ENCODE measurements at regions not wholly inside any gene's neighbourhood (a gene's known extent, or its start where the extent isn't known, plus 50 kb on each side); places are given as distances from the start of the nearest gene placed in this dataset.

- DNase-seq (ENCODE audit: low read depth, low spot score) = no peak
These were observed 116.2 kb upstream of the CNTLN start for GRCh38 chr9:17018540-17019196.

DNA sequence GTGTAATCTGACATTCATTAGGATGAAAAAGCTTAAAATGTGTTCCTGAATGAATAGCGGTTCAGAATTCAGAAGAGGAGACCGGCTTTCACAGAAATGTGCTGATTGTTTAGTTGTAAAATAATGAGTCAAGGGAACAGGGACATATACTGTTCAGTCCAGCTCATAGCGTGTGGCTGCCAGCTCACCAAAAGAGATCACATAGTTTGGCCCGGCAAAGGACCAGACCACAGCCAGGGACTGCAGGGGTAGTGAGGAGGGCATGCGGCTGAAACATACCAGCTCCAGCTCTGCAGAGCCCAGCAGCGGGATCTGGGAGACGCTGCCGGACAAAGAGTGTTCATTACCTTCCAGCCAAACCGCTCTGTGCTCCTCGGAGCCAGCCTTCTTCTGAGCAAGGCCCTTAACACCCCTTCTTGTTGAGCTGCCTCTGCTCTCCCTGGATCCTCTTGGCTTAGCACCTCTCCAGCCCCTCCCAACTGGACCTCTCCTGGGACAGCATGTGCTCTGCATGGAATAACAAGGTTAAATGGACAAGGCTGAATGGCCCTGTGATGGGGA lies 116.8 kb upstream of the CNTLN start:
- no peak for DNase-seq (ENCODE audit: low read depth, low spot score)

DNA sequence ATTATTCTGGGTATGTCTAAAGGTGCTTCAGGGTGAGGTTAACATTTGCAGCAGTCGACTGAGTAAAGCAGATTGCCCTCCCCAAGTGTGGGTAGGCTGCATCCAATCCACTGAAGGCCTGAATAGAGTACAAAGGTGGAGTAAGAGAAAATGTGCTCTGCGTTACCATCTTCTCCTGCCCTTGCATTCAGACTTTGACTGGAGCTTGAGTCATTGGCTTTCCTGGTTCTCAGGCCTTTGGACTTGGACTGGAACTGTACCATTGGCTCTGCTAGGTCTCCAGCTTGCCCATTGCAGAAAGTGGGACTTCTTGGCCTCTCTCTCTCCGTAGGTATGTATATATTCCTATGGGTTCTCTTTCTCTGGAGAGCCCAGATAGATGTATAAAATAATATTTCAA lies 120.9 kb upstream of the CNTLN start:
- DNase-seq (ENCODE audit: low read depth, low spot score) = no peak

DNA sequence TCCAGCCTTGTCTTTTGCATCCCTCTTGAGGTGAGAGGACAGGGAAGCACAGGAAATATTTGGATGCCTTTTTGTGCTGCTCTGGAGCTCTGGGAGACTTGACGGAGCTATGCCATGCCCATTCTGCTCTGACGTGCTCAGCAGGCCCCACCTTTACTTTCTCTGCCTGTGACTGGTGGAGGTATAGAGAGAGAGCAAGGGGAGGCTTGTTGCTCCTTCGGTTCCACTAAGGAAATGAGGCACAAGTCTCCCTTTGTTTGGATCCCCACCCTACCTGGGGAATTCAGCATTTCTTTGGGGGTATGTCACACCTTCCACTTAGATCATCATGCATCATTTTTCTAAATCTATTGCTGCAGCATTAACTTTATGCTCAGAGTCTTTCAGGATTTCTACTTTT lies 121.8 kb upstream of the CNTLN start:
- DNase-seq (ENCODE audit: low read depth, low spot score) = no peak

DNA sequence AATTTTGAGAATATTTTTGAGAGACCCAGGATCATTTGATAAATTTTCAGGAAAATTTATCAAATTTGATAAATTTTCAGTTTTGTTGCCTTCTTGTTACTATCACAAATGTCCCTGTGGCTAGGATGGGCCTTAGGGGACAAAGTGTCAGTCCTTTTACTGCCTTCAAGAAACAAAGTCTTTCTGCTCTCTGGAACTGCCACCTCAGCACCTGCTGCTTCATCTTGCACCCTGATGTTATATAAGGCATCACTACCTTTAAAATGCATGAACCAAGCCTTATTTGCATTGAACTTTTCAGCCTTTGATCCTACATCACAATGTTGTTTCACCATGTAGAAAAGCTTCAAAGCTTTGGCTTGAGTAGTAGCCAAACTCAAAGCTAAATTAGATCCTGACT lies 123.0 kb upstream of the CNTLN start:
- no peak for DNase-seq (ENCODE audit: low read depth, low spot score)

DNA sequence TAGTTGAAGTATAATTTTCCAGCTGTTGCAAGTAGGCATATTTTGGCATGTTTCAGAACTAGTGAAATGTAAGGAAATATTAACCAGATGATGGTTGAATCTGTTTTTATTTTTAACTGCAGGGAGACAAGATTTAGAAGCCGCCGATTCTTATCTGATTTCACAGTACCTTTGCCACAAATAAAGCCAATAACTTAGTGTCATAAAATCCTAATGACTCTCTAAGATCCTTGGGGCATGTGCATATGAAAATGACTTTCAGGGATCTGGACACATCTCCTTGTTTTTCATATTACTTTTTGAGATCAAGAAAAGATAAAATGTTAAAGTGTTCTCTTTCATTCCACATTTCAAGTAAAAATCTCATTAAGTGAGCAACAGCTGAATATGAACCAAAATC lies 125.8 kb upstream of the CNTLN start:
- no peak for DNase-seq (ENCODE audit: low read depth, low spot score)

GRCh38 chr9:17005056-17005823 lies 129.6 kb upstream of the CNTLN start:
- peak; percentile 1 for DNase-seq (ENCODE audit: low read depth, low spot score)

- no peak for DNase-seq (ENCODE audit: low read depth, low spot score)
These were observed 130.3 kb upstream of the CNTLN start for GRCh38 chr9:17004500-17004899.

GRCh38 chr9:17003576-17004240 lies 131.1 kb upstream of the CNTLN start:
- no peak for DNase-seq (ENCODE audit: low read depth, low spot score)

- no peak for DNase-seq (ENCODE audit: low read depth, low spot score)
These were observed 126.5 kb upstream of the BNC2 start for GRCh38 chr9:16996901-16997491.

GRCh38 chr9:16992138-16992537 lies 121.7 kb upstream of the BNC2 start:
- DNase-seq (ENCODE audit: low read depth, low spot score) = no peak

- no peak for DNase-seq (ENCODE audit: low read depth, low spot score)
These were observed 116.6 kb upstream of the BNC2 start for GRCh38 chr9:16987026-16987425.

DNA sequence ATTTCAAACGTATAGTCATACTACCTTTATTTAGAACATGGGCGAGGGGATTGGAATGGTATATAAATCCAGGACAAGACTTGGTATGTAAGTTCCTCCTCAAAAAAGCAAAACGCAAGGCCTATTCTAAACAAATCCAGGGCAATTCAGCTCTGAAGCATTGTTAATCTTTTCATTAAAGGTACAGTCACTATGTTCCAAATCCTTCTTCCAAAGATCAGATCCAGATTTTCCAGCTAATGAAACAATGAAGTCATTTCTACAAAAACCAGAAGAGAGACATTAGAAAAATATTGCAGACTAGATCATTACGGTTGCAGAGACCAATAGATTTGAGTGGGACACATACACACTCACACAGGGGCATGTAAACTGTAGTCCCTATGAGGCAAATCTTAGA lies 116.1 kb upstream of the BNC2 start:
- DNase-seq (ENCODE audit: low read depth, low spot score) = no peak

GRCh38 chr9:16985559-16986348 lies 115.3 kb upstream of the BNC2 start:
- no peak for DNase-seq (ENCODE audit: low read depth, low spot score)

- DNase-seq (ENCODE audit: low read depth, low spot score) = no peak
These were observed 112.4 kb upstream of the BNC2 start for GRCh38 chr9:16982780-16983310.

DNA sequence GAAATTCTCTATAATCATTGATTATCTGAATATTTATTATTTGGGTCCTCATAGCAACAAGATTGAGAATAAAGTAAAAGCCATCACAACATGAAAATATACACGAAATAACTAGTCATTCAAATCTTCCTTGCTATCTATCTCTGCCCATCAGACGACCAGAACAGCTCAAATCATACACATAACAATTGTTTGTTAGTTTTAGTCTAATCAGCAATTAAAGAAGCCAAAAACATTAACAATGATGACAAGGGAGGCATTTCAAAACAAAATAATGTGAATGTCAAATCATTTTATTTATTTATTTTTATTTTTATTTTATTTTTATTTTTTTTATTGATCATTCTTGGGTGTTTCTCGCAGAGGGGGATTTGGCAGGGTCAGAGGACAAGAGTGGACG lies 106.0 kb upstream of the BNC2 start:
- no peak for DNase-seq (ENCODE audit: low read depth, low spot score)

DNA sequence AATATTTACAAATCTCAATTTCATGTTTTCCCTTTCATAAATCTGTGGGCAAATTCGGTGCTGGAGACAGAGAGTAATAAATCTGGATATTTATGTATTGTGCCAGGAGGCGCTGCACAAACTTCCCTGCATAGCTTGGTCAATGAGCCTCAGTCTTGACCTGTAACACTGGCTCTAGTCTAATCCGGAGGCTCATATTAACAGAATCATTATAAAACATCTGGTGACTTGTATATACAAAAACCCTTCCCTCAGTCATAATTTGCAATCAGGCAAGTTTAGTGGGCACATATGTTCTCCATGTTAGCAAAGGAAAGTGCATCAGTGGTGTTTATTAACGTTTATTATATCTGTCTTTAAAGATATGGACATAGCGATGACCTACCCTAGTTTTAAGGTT lies 104.0 kb upstream of the BNC2 start:
- no peak for DNase-seq (ENCODE audit: low read depth, low spot score)

DNA sequence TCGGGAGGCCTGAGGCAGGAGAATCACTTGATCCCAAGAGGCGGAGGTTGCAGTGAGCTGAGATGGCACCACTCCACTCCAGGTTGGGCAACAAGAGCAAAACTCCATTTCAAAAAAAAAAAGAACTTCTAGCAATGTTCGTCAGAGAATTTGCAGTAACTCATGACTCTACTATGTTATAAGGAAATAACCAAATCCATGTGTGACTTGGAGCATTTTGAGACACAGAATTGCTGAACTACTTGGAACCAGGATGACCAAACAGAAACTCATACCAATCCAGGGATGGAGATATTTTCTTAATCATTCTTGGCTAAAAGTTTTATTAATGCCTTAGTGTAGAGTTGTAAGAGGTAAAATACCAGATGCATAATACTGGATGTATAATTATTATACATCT lies 99.9 kb upstream of the BNC2 start:
- no peak for DNase-seq (ENCODE audit: low read depth, low spot score)

- no peak for DNase-seq (ENCODE audit: low read depth, low spot score)
These were observed 93.8 kb upstream of the BNC2 start for GRCh38 chr9:16964228-16964627.

- DNase-seq (ENCODE audit: low read depth, low spot score) = no peak
These were observed 89.6 kb upstream of the BNC2 start for GRCh38 chr9:16960084-16960483.

GRCh38 chr9:16959391-16959790 lies 88.9 kb upstream of the BNC2 start:
- no peak for DNase-seq (ENCODE audit: low read depth, low spot score)

Data from pulmonary artery endothelial cell (primary cell).